Body of pancreas (tissue), 4 donors: ENCODE measurements at regions not wholly inside any gene's neighbourhood (a gene's known extent, or its start where the extent isn't known, plus 50 kb on each side); places are given as distances from the start of the nearest gene placed in this dataset.
A peak's percentile ranks its signal among the peaks of the same experiment; 100 is the strongest.

Source experiments
- ATAC-seq: fragments of 150-250 bp; one replicate; pipeline ENCODE4 v1.9.1; 2016
- DNase-seq, 4 donors: peaks; one replicate each; pipeline ENCODE4 v3.0.0-alpha.2; 2019
- H3K27ac ChIP-seq, 4 donors: fragments of 200-600 bp; sonication (generic); 1 replicate in 3 of 4; 2 replicates in 1 of 4; pipeline versions ENCODE4 v1.5.1 to v1.6.1; 2016 to 2019; ENCODE audit warnings: mild to moderate bottlenecking in 1 of 4, mixed read lengths in 1 of 4, moderate library complexity in 1 of 4
- H3K27me3 ChIP-seq, 2 donors: fragments of 200-600 bp; sonication (generic); one replicate each; pipeline ENCODE4 v1.6.0; 2016; ENCODE audit warnings: mild to moderate bottlenecking in 1 of 2
- H3K36me3 ChIP-seq, 2 donors: fragments of 200-600 bp; sonication (generic); replicated peaks in 1 of 2; 2 replicates each; pipeline ENCODE4 v1.5.1; 2016; ENCODE audit warnings: low read depth in 2 of 2; ENCODE audit not compliant: insufficient read depth in 1 of 2
- H3K4me1 ChIP-seq: fragments of 200-600 bp; sonication (generic); one replicate; pipeline ENCODE4 v1.6.0; 2016
- H3K4me3 ChIP-seq, 2 donors: fragments of 200-600 bp; sonication (generic); 1 replicate in 1 of 2; 2 replicates in 1 of 2; pipeline ENCODE4 v1.5.1; 2016 to 2019
- H3K9me3 ChIP-seq, 3 donors: fragments of 200-600 bp; sonication (generic); 1 replicate in 2 of 3; 2 replicates in 1 of 3; pipeline ENCODE4 v1.5.1; 2016
- POLR2A ChIP-seq, 3 donors: fragments of 450-650 bp; IDR thresholded peaks; one replicate each; pipeline ENCODE4 v1.6.1; 2016; ENCODE audit warnings: antibody characterized with exemption in 3 of 3, mild to moderate bottlenecking in 2 of 3
- WGBS, 2 donors: methylation state at CpG; one replicate each; pipeline ENCODE4 v1.1.5; 2017; 5-methylcytosine and 5-hydroxymethylcytosine counted together
- intact Hi-C: fragments of 100-400 bp; cut with DNase I; formaldehyde crosslinking; loops from one replicate; pipeline ENCODE4 v1.15.1; 2023
- TF ChIP-seq, protein P1 (sequence below), 7 experiments: fragments of 450-650 bp in 4 of 7; fragments of 200-600 bp in 3 of 7; sonication (generic) in 3 of 7; IDR thresholded peaks; one replicate each; pipeline ENCODE4 v1.5.1; 2016 to 2019; ENCODE audit warnings: antibody characterized with exemption in 7 of 7

DNA sequence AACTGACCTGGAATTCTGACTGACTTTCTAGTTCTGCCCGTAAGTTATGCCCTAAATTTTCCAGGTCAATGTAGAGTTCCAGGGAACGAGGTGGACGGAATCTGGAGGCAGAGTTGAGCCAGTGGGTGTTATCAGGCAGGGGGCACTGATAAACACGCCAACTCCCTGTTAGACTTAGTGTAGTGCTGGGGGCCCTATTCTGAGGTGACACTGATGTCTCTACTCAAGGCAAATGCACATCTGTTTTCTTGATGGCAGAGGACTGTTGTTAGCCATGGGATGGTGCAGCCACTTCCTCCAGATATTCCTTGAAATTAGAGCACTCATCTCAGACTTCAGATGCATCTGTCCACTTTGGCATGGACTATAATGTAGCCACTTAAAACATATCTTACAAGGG lies 83.5 kb downstream of the C9orf152 start:
- no peak for ATAC-seq
- DNase-seq, result no peak
- Histone ChIP-seq H3K9me3 (no peaks in the 10 kb centered on the region), H3K36me3 (no peaks in the 10 kb centered on the region), H3K4me3 (no peak overlapping the region), H3K27ac (peak overlapping the region in 1 of 4 donors; percentile 46), H3K27me3 (no peaks in the 10 kb centered on the region), H3K4me1 (peaks cover 13% of the 10 kb centered on the region)
- intact Hi-C loops, result no loop called here
- TF ChIP-seq POLR2A (IDR thresholded peaks at IDR 0.05), result no peak
- TF ChIP-seq, protein P1, sequence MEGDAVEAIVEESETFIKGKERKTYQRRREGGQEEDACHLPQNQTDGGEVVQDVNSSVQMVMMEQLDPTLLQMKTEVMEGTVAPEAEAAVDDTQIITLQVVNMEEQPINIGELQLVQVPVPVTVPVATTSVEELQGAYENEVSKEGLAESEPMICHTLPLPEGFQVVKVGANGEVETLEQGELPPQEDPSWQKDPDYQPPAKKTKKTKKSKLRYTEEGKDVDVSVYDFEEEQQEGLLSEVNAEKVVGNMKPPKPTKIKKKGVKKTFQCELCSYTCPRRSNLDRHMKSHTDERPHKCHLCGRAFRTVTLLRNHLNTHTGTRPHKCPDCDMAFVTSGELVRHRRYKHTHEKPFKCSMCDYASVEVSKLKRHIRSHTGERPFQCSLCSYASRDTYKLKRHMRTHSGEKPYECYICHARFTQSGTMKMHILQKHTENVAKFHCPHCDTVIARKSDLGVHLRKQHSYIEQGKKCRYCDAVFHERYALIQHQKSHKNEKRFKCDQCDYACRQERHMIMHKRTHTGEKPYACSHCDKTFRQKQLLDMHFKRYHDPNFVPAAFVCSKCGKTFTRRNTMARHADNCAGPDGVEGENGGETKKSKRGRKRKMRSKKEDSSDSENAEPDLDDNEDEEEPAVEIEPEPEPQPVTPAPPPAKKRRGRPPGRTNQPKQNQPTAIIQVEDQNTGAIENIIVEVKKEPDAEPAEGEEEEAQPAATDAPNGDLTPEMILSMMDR (IDR thresholded peaks at IDR 0.05), result no peak
- 80 to 84% methylated on average over 4 of the region's 4 CpGs for WGBS, 2 donors

DNA sequence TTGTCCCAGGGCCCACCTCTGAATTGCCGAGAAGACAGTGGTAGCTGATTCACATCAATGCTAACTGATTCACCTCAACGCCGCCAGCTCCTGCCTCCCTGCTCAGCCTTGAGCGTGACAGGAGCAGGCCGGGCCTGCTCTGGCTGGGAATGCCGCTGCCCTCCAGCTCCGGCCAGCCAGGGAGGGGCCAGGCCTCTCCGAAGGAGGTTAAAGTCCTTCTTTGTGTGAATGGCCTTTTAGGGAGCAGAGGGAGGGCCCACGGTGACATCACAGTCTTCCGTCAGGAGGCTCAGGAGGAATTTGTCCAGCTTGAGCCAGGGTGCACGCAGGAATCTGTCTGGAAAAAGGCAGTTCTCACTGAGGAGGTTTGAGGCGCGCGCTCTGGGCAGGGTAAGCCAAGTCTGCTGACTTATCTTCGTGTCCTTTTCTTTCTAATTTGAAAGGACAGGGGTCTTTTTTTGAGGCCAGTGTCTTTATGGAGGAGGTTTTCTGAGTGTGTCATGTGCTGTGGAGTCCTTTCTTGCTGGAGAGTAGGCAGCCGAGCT lies 82.7 kb downstream of the C9orf152 start:
- DNase-seq, result peak; percentile 81 to 91 (median 88)
- Histone ChIP-seq H3K4me3 (no peak overlapping the region), H3K4me1 (peaks cover 13% of the 10 kb centered on the region), H3K36me3 (no peaks in the 10 kb centered on the region), H3K9me3 (no peaks in the 10 kb centered on the region), H3K27ac (peak overlapping the region; percentile 43 to 60 (median 52)), H3K27me3 (no peaks in the 10 kb centered on the region)
- intact Hi-C loops, result no loop called here
- peak in 1 of 3 donors; percentile 25 for TF ChIP-seq POLR2A (IDR thresholded peaks at IDR 0.05)
- TF ChIP-seq, protein P1 (IDR thresholded peaks at IDR 0.05), result no peak
- WGBS, 2 donors, result 11 to 17% methylated on average over 11 to 16 of the region's 16 CpGs
- peak; percentile 97 for ATAC-seq

GRCh38 chr9:110125763-110126351 lies 82.1 kb downstream of the C9orf152 start:
- peaks cover 13% of the 10 kb centered on the region for H3K4me1 ChIP-seq
- TF ChIP-seq POLR2A (IDR thresholded peaks at IDR 0.05), result no peak
- TF ChIP-seq, protein P1 (IDR thresholded peaks at IDR 0.05), result no peak

GRCh38 chr9:110126499-110126941 lies 81.4 kb downstream of the C9orf152 start:
- Histone ChIP-seq H3K4me1 (peaks cover 13% of the 10 kb centered on the region), H3K36me3 (no peaks in the 10 kb centered on the region), H3K27ac (peak overlapping the region in 3 of 4 donors; percentile 3 to 60 (median 59)), H3K4me3 (no peak overlapping the region), H3K27me3 (no peaks in the 10 kb centered on the region), H3K9me3 (no peaks in the 10 kb centered on the region)
- DNase-seq, result no peak
- WGBS, 2 donors, result 74 to 76% methylated on average over 7 of the region's 7 CpGs
- no peak for ATAC-seq
- intact Hi-C loops, result no loop called here
- TF ChIP-seq, protein P1 (IDR thresholded peaks at IDR 0.05), result no peak

More at GRCh38 chr9:110125763-110126351, 82.1 kb downstream of the C9orf152 start:
- WGBS, 2 donors, result 75 to 76% methylated on average over 8 of the region's 8 CpGs
- H3K27ac ChIP-seq, result peak overlapping the region in 3 of 4 donors; percentile 46 to 60 (median 59)
- DNase-seq (no peak), ATAC-seq (no peak)
- intact Hi-C loops, result no loop called here
- H3K27me3 ChIP-seq, result no peaks in the 10 kb centered on the region
- no peaks in the 10 kb centered on the region for H3K36me3 ChIP-seq
- no peaks in the 10 kb centered on the region for H3K9me3 ChIP-seq
- H3K4me3 ChIP-seq, result no peak overlapping the region
